Omental fat pad (tissue), 3 donors: ENCODE measurements at regions not wholly inside any gene's neighbourhood (a gene's known extent, or its start where the extent isn't known, plus 50 kb on each side); places are given as distances from the start of the nearest gene placed in this dataset.

ENCODE experiments used
- ATAC-seq: fragments of 150-250 bp; one replicate; pipeline ENCODE4 v1.9.1; 2016; ENCODE audit warnings: mild to moderate bottlenecking, moderate library complexity; ENCODE audit not compliant: low FRiP score
- DNase-seq: peaks from one replicate; pipeline ENCODE4 v3.0.0-alpha.2; 2019; ENCODE audit warnings: low spot score
- CTCF ChIP-seq, 3 donors: fragments of 450-650 bp; IDR thresholded peaks; one replicate each; pipeline ENCODE4 v1.5.1; 2016 to 2017; ENCODE audit warnings: antibody characterized with exemption in 3 of 3, mild to moderate bottlenecking in 3 of 3, moderate library complexity in 2 of 3

GRCh38 chr1:177480741-177481305 lies 310.1 kb downstream of the BRINP2 start:
- DNase-seq, result no peak

GRCh38 chr1:177479600-177479999 lies 308.8 kb downstream of the BRINP2 start:
- ATAC-seq (no peak), DNase-seq (no peak)
- no peak for TF ChIP-seq CTCF (IDR thresholded peaks at IDR 0.05)

More at GRCh38 chr1:177480741-177481305, 310.1 kb downstream of the BRINP2 start:
- no peak for ATAC-seq
- TF ChIP-seq CTCF (IDR thresholded peaks at IDR 0.05), result no peak

- no peak for TF ChIP-seq CTCF (IDR thresholded peaks at IDR 0.05)
- DNase-seq, result no peak
- no peak for ATAC-seq
Observed at GRCh38 chr1:177476676-177477075, 305.9 kb downstream of the BRINP2 start.

- ATAC-seq (no peak), DNase-seq (no peak)
- TF ChIP-seq CTCF (IDR thresholded peaks at IDR 0.05), result no peak
Observed at GRCh38 chr1:177472567-177472966, 301.8 kb downstream of the BRINP2 start.

GRCh38 chr1:177471244-177471643 lies 300.5 kb downstream of the BRINP2 start:
- no peak for ATAC-seq
- no peak for DNase-seq
- no peak for TF ChIP-seq CTCF (IDR thresholded peaks at IDR 0.05)

GRCh38 chr1:177469519-177469918 lies 298.8 kb downstream of the BRINP2 start:
- DNase-seq, result no peak
- TF ChIP-seq CTCF (IDR thresholded peaks at IDR 0.05), result no peak
- ATAC-seq, result no peak

- no peak for TF ChIP-seq CTCF (IDR thresholded peaks at IDR 0.05)
Observed at GRCh38 chr1:177466286-177466685, 295.5 kb downstream of the BRINP2 start.

More at GRCh38 chr1:177466286-177466685, 295.5 kb downstream of the BRINP2 start:
- ATAC-seq (no peak), DNase-seq (no peak)
